SK-N-DZ (cell line): ENCODE measurements at regions not wholly inside any gene's neighbourhood (a gene's known extent, or its start where the extent isn't known, plus 50 kb on each side); places are given as distances from the start of the nearest gene placed in this dataset.
"Not testable (repeated sequence)": the region's sequence is repeated elsewhere in the genome, so short reads cannot be mapped to it uniquely, and the experiment has no call there.

ENCODE experiments used
- DNase-seq: peaks from one replicate; pipeline ENCODE4 v3.0.0-alpha.2; 2015; ENCODE audit warnings: low spot score

GRCh38 chr4:18513861-18514260, 492.3 kb upstream of the LCORL start:
- DNase-seq = no peak

DNA sequence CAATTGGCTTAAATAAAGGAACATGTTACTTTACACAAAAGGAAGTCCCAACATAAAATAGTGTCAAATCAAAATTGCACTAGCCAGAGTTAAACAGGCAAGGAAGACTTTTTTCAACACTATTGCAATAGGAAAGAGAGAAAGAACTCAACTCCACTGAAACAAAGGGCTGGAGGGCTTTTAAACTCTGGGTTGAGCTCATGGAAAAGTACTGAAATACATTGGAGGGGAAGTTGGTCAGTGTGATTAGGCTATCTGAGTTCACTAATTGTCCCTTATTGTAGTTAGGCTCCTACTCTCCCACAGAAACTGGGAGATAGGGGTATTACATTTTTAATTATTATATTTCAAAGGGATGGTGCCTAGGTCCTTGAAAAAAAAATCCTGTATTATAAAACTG, 491.2 kb upstream of the LCORL start:
- no peak for DNase-seq

GRCh38 chr4:18511727-18512126, 490.2 kb upstream of the LCORL start:
- DNase-seq = no peak

- DNase-seq = no peak
Measured at GRCh38 chr4:18508786-18509185, 487.2 kb upstream of the LCORL start.

GRCh38 chr4:18480928-18481327, 459.4 kb upstream of the LCORL start:
- DNase-seq = no peak

DNA sequence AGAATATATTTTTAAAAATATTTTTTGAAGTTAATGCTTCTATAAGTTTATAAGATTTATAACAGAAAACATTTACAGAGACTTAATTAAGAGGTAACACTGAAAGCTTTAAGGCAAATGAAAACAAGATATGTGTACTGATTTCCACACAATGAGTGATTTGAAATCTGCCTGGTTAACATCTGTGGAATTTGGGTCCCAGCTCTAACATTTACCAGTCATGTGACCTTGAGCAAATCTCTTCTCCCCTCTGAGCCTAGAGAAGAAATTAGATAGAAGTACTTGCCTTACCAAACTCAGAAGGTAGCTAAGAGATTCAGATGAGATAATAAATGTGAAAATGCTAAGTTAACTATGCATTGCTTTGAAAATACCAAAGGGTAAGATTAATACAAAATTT, 458.8 kb upstream of the LCORL start:
- no peak for DNase-seq

DNA sequence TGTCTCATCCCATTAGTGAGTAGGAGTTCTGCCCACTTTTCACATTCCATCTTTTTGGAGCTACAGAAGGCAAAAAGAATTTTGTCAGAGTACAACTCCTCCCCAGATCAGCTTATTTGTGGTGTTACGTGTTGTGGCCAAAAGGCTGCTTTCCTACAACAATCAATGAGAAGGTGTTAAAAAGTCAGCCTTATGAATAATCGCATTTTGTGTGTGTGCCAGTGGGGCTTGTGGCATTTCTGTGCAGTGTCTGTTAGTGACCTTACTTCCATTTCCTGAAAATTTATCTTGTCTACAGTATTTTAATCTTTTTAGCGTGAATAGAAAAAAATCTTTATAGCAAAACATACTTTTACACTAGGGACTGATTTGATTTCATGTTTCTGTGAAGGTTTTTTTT, 458.3 kb upstream of the LCORL start:
- DNase-seq = no peak

GRCh38 chr4:18463987-18464559, 442.5 kb upstream of the LCORL start:
- DNase-seq = no peak

GRCh38 chr4:18458465-18458864, 436.9 kb upstream of the LCORL start:
- no peak for DNase-seq

- no peak for DNase-seq
Measured at GRCh38 chr4:18454349-18454748, 432.8 kb upstream of the LCORL start.

DNA sequence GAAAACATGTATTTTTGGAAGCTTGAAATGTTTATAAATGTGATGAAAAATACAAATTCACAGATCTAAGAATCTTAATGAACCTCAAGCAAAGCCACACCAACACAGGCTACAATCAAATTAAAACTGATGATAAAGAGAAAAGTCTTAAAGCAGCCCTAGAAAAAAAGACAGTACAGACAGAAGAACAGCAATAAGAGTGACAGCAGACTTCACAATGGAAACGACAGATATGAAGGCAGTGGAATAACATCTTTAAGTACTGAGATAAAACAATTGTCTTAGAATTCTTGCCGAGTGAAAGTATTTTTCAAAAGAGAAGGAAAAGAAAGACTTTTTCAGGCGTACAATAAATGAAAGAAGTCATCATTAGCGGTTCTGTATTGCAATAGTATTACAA, 423.6 kb upstream of the LCORL start:
- DNase-seq = no peak

DNA sequence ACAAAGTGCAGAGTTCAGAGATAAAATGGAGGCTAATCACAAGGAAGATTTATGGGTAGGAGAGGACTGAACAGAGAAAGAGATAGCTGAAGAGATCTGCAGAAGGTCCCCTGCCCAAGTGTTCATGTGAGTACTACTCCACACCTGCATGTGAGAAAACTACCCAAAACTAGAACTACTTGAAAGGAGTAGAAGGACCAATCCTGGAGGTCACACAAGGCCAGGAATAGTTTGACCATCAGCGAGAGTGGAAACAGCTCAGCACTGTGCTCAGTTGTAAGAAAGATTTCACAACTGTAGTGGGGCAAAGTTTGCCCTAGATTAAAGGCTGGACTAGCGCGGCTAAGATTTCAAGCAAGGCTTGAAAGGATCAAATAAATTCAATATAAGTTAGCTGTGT, 422.7 kb upstream of the LCORL start:
- no peak for DNase-seq

GRCh38 chr4:18442957-18443356, 421.4 kb upstream of the LCORL start:
- DNase-seq = no peak

GRCh38 chr4:18441676-18442075, 420.1 kb upstream of the LCORL start:
- no peak for DNase-seq

DNA sequence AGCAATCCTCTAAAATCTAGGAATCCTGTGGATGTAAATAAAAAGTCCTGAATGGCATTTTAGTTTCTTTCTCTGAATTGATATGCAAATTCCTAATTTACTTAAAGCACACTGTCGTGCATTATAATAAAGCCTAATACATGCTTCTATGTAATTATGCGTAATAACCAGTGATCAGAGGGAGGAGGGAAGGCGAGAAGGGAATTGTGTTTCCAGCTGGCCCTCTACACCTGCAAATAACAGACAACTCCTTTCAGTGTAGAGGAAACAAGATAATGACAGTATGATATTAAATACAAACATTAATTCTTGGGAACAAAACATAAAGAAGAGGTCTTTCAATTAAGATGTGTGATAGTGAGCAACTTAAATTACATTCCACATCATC, 419.6 kb upstream of the LCORL start:
- DNase-seq = no peak

GRCh38 chr4:18440527-18441202, 419.1 kb upstream of the LCORL start:
- no peak for DNase-seq

- DNase-seq = no peak
Measured at GRCh38 chr4:18439311-18439710, 417.8 kb upstream of the LCORL start.

- DNase-seq = no peak
Measured at GRCh38 chr4:18435781-18436180, 414.2 kb upstream of the LCORL start.

DNA sequence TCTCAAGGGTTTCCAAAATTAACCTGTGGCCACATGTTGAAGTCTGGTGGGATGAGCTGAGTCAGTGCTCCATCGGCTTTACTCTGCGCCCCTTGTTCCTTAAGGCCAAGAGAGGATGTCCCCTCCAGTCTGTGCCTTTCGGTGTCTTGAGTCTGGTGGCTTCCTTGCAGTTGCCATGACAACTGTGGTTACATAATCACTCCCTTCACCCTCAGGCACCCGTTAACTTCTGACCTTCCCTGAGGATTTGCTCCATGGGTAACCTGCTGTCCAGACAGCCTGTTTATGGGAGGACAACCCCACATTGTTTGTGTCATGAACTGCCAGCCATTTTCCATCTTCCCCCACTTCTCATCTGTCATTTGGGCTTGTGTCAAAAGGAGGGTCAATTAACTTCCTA, 401.1 kb upstream of the LCORL start:
- peak; percentile 3 for DNase-seq

DNA sequence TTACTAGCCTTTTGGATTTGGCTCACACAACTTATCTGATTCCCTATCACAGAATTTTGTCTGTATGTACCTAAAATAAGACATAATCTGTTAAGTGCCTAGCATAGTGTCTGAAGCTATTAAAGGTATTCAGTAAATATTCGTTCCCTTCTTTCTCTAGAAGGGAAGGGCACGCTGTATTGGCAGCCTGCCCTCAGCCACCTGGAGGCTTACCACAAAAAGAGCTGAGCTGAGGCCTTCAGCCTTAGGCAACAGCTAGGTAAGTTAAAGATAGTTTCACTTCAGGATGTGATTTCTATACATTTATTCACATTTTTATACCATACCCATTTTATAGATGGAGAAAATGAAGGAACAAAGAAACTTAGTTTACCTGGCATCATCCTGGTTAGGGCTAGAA, 400.0 kb upstream of the LCORL start:
- no peak for DNase-seq

- DNase-seq = no peak
Measured at GRCh38 chr4:18419780-18420179, 398.2 kb upstream of the LCORL start.

DNA sequence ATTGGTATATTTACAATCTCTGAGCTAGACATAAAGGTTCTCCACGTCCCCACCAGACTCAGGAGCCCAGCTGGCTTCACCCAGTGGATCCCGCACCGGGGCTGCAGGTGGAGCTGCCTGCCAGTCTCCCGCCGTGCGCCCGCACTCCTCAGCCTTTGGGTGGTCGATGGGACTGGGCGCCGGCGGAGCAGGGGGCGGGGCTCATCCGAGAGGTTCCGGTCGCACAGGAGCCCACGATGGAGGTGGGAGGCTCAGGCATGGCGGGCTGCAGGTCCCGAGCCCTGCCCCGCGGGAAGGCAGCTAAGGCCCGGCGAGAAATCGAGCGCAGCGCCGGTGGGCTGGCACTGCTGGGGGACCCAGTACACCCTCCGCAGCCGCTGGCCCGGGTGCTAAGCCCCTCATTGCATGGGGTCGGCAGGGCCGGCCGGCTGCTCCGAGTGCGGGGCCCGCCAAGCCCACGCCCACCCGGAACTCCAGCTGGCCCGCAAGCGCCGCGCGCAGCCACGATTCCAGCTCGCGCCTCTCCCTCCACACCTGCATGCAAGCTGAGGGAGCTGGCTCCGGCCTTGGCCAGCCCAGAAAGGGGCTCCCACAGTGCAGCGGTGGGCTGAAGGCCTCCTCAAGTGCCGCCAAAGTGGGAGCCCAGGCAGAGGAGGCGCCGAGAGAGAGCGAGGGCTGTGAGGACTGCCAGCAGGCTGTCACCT, 396.8 kb upstream of the LCORL start:
- DNase-seq = not testable (repeated sequence)

- DNase-seq = not testable (repeated sequence)
Measured at GRCh38 chr4:18417651-18418050, 396.1 kb upstream of the LCORL start.
